Peyer's patch (tissue), 4 donors: ENCODE measurements at regions not wholly inside any gene's neighbourhood (a gene's known extent, or its start where the extent isn't known, plus 50 kb on each side); places are given as distances from the start of the nearest gene placed in this dataset.

Experiments
- DNase-seq, 3 donors: peaks; one replicate each; pipeline ENCODE4 v3.0.0-alpha.2; 2017 to 2019
- H3K27ac ChIP-seq, 4 donors: fragments of 200-600 bp; sonication (generic); one replicate each; pipeline ENCODE4 v1.5.1; 2016 to 2019
- H3K27me3 ChIP-seq, 2 donors: fragments of 200-600 bp; sonication (generic); one replicate each; pipeline ENCODE4 v1.5.1; 2019
- H3K36me3 ChIP-seq, 3 donors: fragments of 200-600 bp; sonication (generic); one replicate each; pipeline ENCODE4 v1.5.1; 2016 to 2019
- H3K4me1 ChIP-seq, 4 donors: fragments of 200-600 bp; sonication (generic); one replicate each; pipeline ENCODE4 v1.5.1; 2016 to 2019
- H3K4me3 ChIP-seq, 4 donors: fragments of 200-600 bp; sonication (generic); 1 replicate in 3 of 4; 2 replicates in 1 of 4; pipeline ENCODE4 v1.5.1; 2016 to 2019; ENCODE audit warnings: mild to moderate bottlenecking in 1 of 4
- H3K9me3 ChIP-seq, 4 donors: fragments of 200-600 bp; sonication (generic); one replicate each; pipeline ENCODE4 v1.5.1; 2016 to 2019; ENCODE audit warnings: mild to moderate bottlenecking in 1 of 4
- POLR2A ChIP-seq, 2 donors: fragments of 450-650 bp; IDR thresholded peaks; one replicate each; pipeline ENCODE4 v1.5.1; 2017; ENCODE audit warnings: antibody characterized with exemption in 2 of 2, mild to moderate bottlenecking in 2 of 2, moderate library complexity in 2 of 2
- TF ChIP-seq, protein P1 (sequence below), 6 experiments: fragments of 450-650 bp in 4 of 6; fragments of 200-600 bp in 2 of 6; sonication (generic) in 1 of 6; IDR thresholded peaks; one replicate each; pipeline ENCODE4 v1.5.1; 2017 to 2019; ENCODE audit warnings: antibody characterized with exemption in 6 of 6, mild to moderate bottlenecking in 3 of 6, moderate library complexity in 1 of 6

- TF ChIP-seq, protein P1, sequence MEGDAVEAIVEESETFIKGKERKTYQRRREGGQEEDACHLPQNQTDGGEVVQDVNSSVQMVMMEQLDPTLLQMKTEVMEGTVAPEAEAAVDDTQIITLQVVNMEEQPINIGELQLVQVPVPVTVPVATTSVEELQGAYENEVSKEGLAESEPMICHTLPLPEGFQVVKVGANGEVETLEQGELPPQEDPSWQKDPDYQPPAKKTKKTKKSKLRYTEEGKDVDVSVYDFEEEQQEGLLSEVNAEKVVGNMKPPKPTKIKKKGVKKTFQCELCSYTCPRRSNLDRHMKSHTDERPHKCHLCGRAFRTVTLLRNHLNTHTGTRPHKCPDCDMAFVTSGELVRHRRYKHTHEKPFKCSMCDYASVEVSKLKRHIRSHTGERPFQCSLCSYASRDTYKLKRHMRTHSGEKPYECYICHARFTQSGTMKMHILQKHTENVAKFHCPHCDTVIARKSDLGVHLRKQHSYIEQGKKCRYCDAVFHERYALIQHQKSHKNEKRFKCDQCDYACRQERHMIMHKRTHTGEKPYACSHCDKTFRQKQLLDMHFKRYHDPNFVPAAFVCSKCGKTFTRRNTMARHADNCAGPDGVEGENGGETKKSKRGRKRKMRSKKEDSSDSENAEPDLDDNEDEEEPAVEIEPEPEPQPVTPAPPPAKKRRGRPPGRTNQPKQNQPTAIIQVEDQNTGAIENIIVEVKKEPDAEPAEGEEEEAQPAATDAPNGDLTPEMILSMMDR (IDR thresholded peaks at IDR 0.05): no peak
- no peak overlapping the region for H3K4me3 ChIP-seq
- H3K27me3 ChIP-seq: no peaks in the 10 kb centered on the region
- no peaks in the 10 kb centered on the region for H3K4me1 ChIP-seq
- DNase-seq: no peak
- H3K36me3 ChIP-seq: no peaks in the 10 kb centered on the region
- H3K9me3 ChIP-seq: no peaks in the 10 kb centered on the region
- H3K27ac ChIP-seq: no peak overlapping the region
These were observed 55.9 kb upstream of the ALB start for GRCh38 chr4:73348185-73348584.

GRCh38 chr4:73347497-73347896 lies 56.6 kb upstream of the ALB start:
- Histone ChIP-seq H3K9me3 (no peaks in the 10 kb centered on the region), H3K27ac (no peak overlapping the region), H3K4me3 (no peak overlapping the region), H3K4me1 (no peaks in the 10 kb centered on the region), H3K36me3 (no peaks in the 10 kb centered on the region), H3K27me3 (no peaks in the 10 kb centered on the region)
- DNase-seq: no peak
- TF ChIP-seq POLR2A (IDR thresholded peaks at IDR 0.05): no peak
- TF ChIP-seq, protein P1 (IDR thresholded peaks at IDR 0.05): no peak

DNA sequence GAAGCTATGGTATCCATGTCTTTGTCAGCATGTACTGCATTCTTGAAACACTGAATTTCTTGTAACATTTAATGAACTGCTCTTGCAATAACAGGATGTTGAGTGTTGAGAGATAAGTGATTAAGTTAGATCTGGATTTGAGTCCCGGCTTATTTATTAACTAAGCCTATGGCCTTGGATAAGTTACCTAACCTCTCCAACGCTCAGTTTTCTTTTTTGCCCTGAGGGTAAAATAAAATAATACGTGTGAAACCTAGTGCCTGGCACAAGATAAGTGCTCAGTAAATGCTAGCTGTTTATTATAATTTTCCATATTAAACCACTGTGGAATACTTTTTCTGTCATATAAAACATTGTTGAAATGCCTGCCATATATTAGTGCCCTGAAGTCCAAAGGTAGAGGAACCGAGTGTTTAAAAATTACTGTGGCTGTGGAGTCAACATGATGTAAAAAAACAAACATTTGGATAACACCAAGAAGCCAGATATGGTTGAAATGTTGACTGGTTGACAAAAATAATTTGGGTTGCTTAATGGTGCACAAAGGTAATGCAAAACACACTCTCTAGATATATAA lies 58.6 kb upstream of the ALB start:
- H3K9me3 ChIP-seq: no peaks in the 10 kb centered on the region
- H3K4me1 ChIP-seq: no peaks in the 10 kb centered on the region
- H3K27ac ChIP-seq: peak overlapping the region in 1 of 4 donors; percentile 6
- H3K36me3 ChIP-seq: no peaks in the 10 kb centered on the region
- no peak for TF ChIP-seq POLR2A (IDR thresholded peaks at IDR 0.05)
- TF ChIP-seq, protein P1 (IDR thresholded peaks at IDR 0.05): peak in 1 of 6 experiments; percentile 12
- DNase-seq: no peak
- no peaks in the 10 kb centered on the region for H3K27me3 ChIP-seq
- no peak overlapping the region for H3K4me3 ChIP-seq

- Histone ChIP-seq H3K27me3 (no peaks in the 10 kb centered on the region), H3K4me3 (no peak overlapping the region), H3K9me3 (no peaks in the 10 kb centered on the region), H3K36me3 (no peaks in the 10 kb centered on the region), H3K4me1 (no peaks in the 10 kb centered on the region), H3K27ac (no peak overlapping the region)
- no peak for TF ChIP-seq POLR2A (IDR thresholded peaks at IDR 0.05)
- TF ChIP-seq, protein P1 (IDR thresholded peaks at IDR 0.05): no peak
- DNase-seq: no peak
These were observed 60.0 kb upstream of the ALB start for GRCh38 chr4:73344106-73344505.

GRCh38 chr4:73343432-73343831 lies 60.7 kb upstream of the ALB start:
- DNase-seq: no peak
- no peak overlapping the region for H3K27ac ChIP-seq
- H3K4me1 ChIP-seq: no peaks in the 10 kb centered on the region
- no peaks in the 10 kb centered on the region for H3K36me3 ChIP-seq
- no peaks in the 10 kb centered on the region for H3K9me3 ChIP-seq
- H3K4me3 ChIP-seq: no peak overlapping the region
- no peak for TF ChIP-seq POLR2A (IDR thresholded peaks at IDR 0.05)
- TF ChIP-seq, protein P1 (IDR thresholded peaks at IDR 0.05): no peak
- no peaks in the 10 kb centered on the region for H3K27me3 ChIP-seq

- Histone ChIP-seq H3K9me3 (no peaks in the 10 kb centered on the region), H3K36me3 (no peaks in the 10 kb centered on the region), H3K4me1 (no peaks in the 10 kb centered on the region), H3K4me3 (no peak overlapping the region), H3K27ac (no peak overlapping the region), H3K27me3 (no peaks in the 10 kb centered on the region)
- TF ChIP-seq, protein P1 (IDR thresholded peaks at IDR 0.05): peak in 4 of 6 experiments; percentile 30 to 91 (median 81)
- no peak for TF ChIP-seq POLR2A (IDR thresholded peaks at IDR 0.05)
- DNase-seq: peak in 1 of 3 donors; percentile 74
These were observed 62.6 kb upstream of the ALB start for GRCh38 chr4:73341454-73341853.
